ENCODE measurements at regions not wholly inside any gene's neighbourhood (a gene's known extent, or its start where the extent isn't known, plus 50 kb on each side); places are given as distances from the start of the nearest gene placed in this dataset.
"Not testable (repeated sequence)": the region's sequence is repeated elsewhere in the genome, so short reads cannot be mapped to it uniquely, and the experiment has no call there.

DNA sequence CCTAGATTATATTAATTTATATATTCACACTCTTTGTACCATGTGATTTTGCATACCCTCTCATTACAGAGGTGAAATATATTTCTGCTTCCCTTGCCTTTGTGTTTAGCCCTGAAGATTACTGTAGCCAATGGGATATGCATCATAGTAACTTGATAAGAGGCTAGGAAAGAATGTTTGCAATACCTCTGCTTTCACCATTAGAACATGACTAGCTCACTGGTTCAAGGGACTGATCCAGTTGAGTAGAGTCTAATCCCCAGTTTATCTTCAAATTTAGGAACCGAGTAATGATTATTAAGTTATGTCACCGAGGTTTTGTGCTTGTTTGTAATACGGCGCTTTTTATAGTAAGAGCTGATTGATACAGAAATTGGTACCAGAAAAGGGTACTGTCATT is 552.6 kb upstream of the GJE1 start:
- DNase-seq (ENCODE audit: low spot score), result no peak

DNA sequence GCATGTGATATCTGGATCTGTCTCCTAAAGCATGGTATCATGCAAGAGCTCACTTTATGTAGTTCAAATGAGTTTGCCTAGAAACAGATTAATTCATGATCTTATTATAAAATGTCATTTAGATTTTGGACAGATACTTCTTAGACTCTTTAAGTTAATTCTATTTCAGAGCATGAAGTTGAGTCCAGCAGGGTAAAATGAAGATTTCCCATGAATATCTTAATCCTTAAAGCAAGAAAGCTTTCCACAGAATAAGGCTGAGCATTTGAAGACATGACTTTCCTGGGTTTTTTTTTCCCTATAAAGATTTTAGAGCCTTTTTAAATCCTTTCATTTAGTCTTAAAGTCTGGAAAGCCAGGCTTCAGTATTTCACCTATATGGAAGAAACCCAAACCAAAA is 556.0 kb upstream of the GJE1 start:
- DNase-seq (ENCODE audit: low spot score), result no peak

DNA sequence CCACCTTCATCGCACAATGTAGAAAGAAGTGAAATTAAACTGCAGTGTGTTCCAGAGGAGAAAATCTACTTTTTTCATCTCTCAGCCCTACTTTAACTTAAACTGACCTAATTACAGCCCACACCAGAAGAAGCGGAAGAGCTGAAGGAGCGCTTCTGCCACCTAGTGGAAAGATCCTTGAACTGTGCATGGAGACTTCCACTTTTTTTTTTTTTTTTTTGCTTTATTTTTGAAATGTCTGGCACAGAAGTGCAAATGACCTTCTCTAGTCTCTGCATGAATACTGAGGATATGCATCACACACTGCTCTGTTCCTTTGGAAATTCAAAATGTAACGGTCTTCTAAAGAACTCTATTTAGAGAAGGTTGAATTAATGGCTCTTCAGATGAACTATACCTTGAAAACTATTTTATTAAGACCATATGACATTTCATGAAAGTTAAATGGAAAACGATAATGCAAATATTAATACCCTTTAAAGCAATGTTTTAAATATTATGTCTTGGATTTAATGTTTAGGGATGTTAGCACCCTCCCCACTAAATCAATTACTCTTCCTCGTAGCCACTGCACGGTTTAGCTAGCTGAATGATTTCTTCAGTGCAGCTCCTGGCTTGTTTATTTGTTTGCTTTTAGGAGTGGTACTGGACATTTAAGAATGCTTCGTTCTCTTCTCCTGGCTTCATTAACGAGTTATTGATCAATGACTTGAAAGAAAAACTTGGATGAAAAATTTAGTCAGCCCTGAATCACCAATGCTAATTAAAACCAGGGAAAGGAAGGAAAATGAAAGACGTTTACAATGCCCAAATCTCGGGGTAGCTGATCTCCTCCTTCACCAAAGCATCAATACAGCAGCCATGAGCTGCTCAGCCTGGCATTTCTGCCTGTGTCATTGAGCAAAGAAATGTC is 569.6 kb upstream of the GJE1 start:
- peak; percentile 63 for DNase-seq (ENCODE audit: low spot score)

DNA sequence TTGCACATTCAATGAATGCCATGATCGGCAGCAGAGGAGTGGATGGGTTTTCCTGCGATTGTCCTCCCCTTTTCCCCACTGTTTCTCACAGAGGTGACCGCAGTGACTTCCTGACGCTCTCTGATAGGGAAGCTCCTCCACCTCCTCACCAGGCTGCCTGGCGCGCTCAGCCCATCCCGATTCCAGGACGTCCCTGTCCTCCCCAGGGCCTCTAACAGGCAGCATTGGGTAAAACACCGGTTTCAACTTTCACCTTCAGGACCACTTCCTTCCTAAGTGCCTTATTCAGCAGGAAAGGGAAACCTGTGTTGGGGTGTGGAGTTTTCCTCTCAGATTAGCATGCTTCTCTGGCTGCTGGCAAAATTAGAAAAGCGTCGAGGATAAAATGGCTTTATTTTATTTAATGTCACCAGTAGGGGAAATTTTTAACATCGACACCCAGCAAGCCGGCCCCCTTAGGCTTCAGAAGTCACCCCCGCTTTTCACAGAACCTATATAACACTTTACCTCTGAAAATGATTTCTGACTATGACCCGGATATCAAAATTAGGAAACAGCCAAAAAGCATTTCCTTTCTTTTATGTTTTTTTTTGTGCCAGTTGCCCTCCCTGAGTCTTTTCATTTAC is 570.4 kb upstream of the GJE1 start:
- peak; percentile 23 for DNase-seq (ENCODE audit: low spot score)

DNA sequence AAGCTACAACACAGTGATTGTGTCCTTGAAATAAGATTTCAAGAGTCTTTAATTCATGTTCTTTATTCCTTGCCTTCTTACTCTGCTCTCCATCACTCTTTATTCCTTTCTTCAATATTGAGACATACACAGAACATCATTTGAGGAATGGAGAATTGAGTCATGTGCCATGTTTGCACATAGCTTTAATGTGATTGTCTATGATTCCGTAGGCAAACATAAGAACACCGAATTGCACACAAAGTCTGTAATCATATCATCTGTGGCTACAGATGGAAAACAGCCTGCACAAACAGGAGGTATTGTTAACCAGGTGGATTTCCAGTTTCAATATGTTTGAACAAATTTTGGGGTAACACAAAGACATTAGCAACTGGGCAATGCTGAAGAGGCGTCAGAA is 571.6 kb upstream of the GJE1 start:
- DNase-seq (ENCODE audit: low spot score), result no peak

DNA sequence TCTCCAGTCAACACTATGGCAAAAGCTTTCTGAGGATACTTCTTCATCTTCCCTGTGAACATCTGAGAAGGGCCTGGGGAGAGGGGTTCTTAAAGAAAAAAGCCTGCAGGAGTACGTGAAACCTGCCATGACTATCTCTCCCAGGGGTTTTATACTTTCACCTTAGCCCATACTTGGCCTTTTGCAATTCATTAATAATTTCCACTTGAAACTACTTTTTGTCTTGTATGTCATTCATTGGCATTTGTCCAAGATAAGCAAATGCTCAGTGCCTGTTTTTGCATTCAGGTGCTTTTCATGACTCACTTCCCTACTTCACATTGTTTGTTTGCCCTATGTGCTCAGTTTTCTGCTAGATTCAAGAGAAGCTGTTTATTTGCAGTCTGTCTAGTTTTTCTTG is 580.3 kb upstream of the GJE1 start:
- no peak for DNase-seq (ENCODE audit: low spot score)

DNA sequence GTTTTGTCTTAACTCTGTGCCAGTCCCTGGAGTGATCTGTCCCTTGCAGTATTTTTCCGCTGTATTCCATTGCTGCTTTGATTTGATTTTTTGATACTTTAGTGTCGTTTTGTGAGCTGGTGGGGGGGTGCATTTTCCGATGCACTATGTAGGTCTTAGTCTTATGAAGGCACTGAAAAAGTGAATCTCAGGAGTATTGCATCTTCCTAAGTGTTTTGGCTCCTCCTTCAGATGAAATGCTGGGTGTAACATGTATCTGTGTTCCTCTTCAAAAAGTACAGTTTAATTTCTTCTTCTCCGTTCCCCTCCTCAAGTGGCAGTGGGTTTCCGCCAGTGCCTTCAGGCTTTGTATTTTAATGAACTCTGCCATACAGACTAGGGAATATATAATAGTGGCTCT is 580.7 kb upstream of the GJE1 start:
- DNase-seq (ENCODE audit: low spot score), result no peak

DNA sequence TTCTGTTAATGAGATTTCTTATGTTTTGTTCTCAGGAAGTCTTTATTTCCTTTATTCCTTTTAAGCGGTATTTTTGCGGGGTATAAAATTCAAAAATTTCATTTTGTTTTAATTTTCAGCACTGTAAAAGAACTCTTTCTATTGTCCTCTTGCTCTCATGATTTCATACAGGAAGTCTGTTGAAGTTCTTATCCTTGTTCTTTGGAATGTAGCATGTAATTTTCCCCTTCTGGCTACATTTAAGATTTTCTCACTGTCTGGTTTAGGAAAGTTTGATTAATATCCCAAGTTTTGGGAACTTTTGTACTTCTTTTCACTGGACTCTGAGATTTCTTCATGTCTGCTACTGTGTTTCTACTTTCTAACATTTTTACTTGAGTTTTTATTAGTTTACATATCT is 581.4 kb upstream of the GJE1 start:
- DNase-seq (ENCODE audit: low spot score), result no peak

DNA sequence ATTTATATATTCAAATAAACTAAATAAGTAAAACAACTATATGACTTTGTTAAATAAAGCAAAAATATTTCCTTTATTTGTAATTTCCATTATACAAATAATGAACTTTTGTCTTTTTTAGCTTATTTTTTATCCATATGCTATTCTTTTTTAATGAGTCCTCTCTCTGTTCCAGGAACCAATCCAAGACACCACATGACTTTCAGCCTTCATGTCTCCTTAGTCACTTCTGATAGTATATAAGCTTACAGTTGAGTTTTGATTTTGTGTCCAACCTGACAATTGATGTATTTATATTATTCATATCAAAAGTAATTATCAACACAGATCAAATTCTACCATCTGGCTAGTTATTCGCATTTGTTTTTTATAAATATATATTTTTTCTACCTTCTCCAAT is 582.3 kb upstream of the GJE1 start:
- no peak for DNase-seq (ENCODE audit: low spot score)

DNA sequence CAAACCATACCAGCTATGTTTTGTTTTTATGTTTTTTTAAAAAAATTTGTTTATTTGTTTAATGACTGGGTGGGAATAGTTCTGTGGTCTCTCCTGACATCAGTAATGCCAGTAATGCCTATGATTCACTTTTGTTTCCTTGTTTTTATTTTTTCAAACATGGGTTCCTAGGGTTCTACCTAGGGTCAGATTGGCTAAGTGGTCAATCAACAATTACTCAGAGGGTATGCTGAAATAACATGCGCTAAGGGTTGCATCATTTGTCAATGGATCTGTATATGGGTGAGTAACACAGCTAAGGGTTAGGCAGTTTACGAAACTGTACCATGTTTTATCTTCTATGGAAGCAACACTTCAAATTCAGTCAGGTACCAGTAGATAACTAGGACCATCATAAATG is 583.8 kb upstream of the GJE1 start:
- DNase-seq (ENCODE audit: low spot score), result no peak

DNA sequence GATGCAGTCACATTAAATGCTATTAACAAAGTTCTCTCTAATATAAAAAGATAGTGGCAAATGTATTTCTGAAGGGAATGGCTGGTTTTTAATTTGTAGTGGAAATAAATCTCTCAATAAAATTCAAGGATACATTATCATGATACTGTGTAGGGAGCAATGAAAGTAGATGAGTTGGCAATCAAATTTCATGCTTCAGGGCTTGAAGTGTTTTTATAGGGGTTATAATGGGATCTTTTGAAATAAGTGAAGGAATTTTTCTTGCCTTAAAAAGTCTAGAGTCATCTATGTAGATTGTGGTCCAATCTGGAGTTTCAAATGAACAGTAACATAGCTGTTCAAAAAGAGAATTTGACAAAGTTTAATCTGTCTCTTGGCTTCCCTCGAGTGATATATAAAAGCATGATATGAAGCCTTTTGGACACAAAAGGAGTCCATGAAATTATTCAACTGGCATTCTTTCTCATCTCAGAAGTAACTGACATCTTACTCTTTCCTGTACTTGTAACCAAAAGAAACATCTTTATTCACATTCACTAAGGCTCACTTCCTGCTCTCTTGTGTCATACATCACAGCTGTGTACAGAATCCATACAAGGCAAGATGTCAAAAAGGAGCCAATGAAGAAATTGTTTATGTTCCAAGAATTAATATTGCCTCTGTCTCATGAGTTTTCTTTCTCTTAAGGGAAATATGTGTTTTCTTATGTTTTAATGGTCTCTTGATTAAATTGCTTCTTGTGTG is 591.0 kb upstream of the GJE1 start:
- no peak for DNase-seq (ENCODE audit: low spot score)

DNA sequence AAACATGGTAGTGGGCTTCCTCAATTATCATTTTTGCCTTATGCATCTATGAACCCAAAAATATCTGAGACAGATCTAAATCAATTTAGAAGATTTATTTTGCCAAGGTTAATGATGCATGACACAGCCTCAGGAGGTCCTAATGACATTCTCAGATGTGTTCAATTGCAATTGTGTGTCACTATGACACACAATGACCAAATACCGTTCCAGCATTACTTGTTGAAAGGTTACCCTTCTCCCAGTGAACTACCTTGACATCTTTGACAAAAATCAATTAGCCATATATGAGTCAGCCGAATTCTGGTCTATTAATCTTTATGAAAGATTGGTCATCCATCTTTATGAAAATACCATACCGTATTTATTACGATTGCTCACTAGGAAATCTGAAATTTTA is 592.5 kb upstream of the GJE1 start:
- DNase-seq (ENCODE audit: low spot score), result no peak

DNA sequence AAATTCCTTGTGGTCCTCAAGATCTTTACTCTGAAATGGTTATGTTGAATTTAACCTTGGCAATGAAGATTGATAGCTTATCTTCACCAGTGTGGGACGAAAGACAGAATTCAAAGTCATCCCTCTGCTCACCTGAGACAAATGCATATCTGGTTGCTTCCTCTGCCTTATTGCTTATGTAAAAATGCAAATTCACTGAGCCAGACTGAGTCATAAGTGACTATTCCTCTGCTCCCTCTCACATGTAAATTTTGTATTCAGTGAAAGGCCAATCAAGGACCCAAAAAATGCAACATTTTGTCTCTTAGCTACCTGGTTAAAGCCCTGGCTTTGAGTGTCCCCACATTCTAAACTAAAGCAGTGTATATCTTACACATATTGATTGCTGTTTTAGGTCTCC is 593.1 kb upstream of the GJE1 start:
- no peak for DNase-seq (ENCODE audit: low spot score)

DNA sequence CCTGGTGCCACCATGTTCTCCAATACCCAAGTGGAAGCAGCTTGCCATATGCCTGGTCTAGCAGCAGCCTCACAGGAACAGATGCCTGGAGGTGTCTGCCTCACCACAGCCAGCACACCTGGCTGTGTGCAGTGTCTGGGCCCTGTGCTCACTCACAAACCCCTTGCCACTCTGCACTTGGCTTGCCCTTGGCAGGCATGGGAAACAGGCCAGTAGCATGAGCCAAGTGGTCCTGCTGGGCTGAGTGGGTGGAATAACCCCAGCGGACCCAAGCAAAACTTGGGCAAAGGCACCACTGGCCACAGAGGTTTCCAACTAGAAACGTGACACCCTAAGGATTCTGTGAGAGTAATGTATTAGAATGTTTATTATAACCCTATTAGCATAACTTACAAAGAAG is 600.5 kb upstream of the GJE1 start:
- DNase-seq (ENCODE audit: low spot score), result no peak

DNA sequence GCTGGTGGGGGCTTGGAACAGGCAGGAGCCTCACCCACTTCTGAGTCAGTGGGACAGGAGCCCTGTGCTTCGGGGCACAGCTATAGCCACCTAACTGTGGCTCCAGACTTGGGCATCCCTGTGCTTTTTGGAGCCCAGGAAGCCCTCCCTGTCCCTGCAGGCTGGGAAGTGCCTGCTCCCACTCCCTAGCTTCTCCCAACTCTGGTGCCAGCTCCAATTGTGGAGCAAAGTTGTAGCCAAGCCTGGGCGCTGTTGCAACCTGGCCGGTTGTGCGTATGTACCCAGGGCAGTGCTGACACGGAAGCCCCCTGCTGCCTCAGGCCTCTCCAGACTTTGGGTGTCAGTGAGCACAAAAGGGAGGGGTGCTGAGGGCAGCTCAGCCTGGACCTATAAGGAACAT is 601.7 kb upstream of the GJE1 start:
- no peak for DNase-seq (ENCODE audit: low spot score)

DNA sequence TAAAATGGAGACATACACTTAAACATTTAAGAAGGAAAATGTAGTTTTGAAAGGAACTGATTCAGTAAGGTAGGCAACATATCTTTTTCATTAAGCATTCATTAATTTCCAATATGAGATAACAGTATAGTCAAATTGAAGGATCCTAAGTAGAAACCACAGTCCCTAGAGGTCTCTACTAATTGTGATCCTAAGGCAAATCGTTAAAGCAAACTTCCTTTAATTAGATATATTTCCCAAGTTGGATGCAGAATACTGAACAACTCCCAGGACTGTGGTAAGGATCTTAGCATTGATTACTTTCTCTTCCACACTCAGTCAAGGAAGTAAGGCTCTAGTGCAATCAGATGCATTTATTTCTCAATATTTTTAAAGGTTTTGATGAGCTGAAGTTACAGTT is 604.1 kb upstream of the GJE1 start:
- DNase-seq (ENCODE audit: low spot score), result no peak

DNA sequence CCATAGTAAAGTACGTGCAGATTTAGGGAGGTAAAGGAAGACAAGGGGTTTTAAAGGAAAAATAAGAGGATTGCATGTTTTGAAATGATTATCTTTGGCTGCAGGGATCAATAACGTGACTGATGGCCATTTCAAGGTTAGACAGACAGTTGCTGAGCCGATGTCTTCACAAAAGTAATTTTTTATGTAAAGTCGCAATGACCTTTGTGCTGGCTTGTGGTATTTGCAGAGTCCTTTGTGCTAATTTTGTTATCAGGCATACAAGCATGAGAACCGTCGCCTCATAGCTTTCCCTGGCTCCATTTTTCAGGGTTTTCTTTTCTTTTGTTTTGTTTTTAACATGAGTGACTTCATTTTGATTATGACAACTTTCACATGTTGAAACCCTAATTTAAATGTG is 605.7 kb upstream of the GJE1 start:
- DNase-seq (ENCODE audit: low spot score), result no peak

DNA sequence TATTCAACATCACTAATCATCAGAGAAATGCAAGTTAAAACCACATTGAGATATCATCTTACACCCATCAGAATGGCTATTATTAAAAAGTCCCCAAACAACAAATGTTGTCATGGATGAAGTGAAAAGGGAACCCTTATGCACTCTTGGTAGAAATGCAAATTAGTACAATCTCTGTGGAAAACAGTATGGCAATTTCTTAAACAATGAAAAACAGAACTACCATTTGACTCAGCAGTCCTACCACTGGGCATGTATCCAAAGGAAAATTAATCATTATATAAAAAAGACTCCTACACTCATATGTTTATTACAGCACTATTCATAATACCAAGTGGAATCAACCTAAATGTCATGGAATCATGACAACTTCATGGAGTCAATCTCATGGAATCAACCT is 611.3 kb upstream of the GJE1 start:
- DNase-seq (ENCODE audit: low spot score), result no peak

DNA sequence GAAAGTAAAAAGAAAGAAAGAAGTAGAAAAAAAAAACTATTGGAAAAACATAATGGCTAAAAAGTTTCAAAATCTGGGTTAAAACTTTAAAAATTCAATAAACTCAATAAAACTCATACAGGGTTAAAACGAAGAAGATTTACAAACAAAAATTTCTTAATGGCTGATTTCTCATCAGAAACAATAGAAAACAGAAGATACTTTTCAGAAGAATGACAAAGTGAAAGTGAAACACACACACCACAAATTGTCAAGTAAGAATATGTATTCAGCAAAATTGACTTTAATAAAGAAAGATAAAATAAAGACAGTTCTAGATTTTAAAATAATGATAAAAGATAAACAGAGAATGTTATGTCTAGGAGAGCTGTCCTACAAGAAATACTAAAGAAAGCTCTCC is 618.9 kb upstream of the GJE1 start:
- DNase-seq (ENCODE audit: low spot score), result no peak

DNA sequence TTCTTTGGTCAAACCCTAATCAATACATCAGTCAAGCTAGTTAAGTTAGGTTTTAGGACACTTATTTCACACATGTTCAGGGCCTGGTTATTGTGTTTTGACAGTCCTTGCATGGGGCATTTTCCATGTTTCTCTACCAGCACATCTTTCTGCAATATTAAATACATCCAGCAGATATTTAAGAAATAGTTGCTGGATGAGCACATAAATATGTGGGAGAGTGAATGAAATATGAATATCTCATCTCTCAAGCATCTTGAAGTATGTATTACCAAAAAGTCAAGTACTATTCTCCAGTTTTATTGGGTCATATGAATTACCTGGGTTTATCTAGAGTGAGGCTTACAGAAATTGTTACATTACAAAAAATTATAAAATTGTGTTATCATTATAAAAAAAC is 621.9 kb upstream of the GJE1 start:
- no peak for DNase-seq (ENCODE audit: low spot score)

DNA sequence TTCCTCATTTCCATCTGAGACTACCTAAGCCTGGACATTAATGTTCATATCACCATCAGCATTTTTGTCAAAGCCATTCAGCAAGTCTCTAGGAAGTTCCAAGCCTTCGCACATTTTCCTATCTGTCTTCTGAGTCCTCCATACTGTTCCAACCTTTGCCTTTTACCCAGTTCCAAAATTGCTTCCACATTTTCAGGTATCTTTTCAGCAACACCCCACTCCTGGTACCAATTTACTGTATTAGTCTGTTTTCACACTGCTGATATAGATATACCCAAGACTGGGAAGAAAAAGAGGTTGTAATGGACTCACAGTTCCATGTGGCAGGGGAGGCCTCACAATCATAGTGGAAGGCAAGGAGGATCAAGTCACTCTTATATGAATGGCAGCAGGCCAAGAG is 626.7 kb upstream of the GJE1 start:
- not testable (repeated sequence) for DNase-seq (ENCODE audit: low spot score)

DNA sequence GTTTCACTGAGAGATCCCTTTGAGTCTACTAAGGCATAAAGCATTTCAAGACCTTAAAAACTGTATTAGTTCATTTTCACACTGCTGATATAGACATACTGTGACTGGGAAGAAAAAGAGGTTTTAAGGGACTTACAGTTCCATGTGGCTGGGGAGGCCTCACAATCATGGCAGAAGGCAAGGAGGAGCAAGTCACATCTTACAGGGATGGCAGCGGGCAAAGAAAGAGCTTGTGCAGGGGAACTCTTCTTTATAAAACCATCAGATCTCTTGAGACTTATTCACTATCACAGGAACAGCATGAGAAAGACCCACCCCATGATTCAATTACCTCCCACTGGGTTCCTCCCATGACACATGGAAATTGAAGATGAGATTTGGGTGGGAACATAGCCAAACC is 628.4 kb upstream of the GJE1 start:
- not testable (repeated sequence) for DNase-seq (ENCODE audit: low spot score)

DNA sequence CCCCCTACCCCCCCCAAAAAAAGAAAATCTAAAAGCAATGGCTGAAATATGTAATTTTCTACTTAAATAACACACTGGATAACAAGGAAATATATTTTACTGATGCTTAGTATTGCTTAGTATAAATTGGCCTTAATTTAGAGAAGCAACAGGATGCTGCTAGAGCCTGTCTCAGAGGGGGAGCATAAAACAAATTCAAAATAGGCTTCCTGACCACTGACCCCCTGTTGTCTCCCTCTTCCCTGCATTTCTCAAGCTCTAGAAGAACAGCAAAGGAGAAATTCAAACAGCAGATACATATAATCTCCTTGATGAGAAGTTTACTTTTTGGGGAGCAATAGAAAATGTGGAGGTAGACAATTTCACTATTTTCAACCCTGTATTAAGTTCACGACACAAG is 631.1 kb upstream of the GJE1 start:
- DNase-seq (ENCODE audit: low spot score), result no peak

All from D341Med (cell line).